Stimulated activated CD8-positive, alpha-beta memory T cell treated with anti-CD3 and anti-CD28 coated beads, Interleukin-12 subunit alpha, Interleukin-12 subunit beta, amount 100 ng/mL, for 1 hour (primary cell): ENCODE measurements at regions not wholly inside any gene's neighbourhood (a gene's known extent, or its start where the extent isn't known, plus 50 kb on each side); places are given as distances from the start of the nearest gene placed in this dataset.
"Not testable (repeated sequence)": the region's sequence is repeated elsewhere in the genome, so short reads cannot be mapped to it uniquely, and the experiment has no call there.

Experiments used
- DNase-seq: peaks from one replicate; pipeline ENCODE4 v3.0.0-alpha.2; 2020; ENCODE audit warnings: low read depth

DNA sequence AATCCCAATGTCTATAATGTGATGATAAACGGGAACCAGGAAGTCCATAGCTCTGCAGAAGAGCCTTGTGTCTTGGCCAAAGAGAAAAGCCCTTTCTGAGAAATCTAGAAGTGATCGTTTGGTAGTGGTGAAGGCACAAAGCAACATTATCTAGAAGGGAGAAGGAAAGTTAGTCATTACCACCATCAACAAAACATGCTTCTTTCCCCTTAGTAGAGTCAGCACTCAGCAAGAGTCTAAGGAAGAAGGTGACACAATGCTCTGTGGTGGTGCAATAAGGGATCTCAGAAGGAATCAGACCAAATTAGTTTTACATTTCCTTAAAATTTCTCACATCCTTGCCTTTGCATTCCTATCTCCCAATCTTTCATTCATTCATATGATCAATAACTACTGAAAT lies 134.4 kb upstream of the PRDX6 start:
- DNase-seq, result no peak

DNA sequence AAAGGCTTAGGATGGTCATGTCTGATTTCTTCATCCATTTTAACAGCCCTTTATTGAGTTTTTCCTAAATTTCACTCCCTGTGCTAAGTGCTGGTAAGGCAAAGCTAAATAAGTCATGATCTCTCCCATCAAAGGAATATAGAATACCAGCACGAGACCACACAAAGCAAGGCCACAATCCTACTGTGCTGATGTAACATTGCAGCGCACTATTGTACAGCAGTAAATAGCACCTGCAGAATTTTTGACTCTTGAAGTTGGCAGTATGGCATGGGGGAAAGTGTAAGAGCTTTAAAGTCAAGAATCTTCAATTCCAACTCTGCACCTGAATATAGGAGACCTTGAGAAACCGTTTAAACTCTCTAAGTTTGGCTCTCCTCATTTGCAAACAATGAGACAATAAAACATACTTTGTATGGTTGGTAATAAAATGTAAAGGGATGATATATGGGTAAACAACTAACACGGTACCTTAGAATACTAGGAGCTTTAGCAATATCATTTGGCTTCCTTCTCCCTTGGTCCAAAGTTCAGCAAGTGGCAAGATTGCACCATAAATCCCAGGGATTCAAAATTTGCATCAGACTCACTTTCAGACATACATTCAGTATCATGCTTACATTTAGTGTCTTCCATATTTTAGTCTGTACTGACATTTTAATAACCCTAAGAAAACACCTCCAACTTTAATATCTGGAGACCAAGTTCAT lies 132.9 kb upstream of the PRDX6 start:
- no peak for DNase-seq

- DNase-seq, result no peak
Observed at GRCh38 chr1:173347282-173347818, 129.8 kb upstream of the PRDX6 start.

DNA sequence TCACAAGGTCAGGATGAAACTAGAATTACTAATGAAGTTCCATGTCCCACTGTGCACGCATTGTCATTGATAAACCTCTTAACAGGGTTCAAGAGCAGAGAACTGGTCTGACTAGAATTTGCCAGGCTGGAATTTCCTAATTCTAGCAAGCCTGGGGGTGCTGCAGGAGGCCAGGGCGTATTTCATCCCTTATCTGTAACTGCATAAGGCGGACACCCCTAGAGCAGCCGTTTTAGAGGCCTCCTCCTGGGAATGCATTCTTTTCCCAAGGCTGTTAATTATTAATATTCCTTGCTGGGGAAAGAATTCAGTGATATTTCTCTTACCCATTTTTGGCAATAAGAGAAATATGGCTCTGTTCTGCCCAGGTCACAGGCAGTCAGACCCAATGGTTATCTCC lies 124.5 kb upstream of the PRDX6 start:
- DNase-seq, result not testable (repeated sequence)

GRCh38 chr1:173353350-173353749 lies 123.8 kb upstream of the PRDX6 start:
- no peak for DNase-seq

DNA sequence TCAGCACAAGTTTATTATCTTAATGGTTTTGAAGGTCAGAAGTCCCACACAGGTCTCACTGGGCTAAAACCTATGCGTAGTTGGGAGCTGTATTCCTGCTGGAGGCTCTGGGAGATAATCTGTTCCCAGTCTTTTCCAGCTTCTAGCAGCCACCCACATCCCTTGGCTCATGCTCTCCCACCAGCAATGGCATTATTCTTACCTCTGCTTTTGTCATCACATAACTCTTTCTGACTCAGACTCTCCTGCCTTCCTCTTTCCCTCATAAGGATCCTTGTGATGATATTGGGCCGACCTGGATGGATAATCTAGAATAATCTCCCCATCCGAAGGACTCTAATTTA lies 122.2 kb upstream of the PRDX6 start:
- DNase-seq, result no peak

DNA sequence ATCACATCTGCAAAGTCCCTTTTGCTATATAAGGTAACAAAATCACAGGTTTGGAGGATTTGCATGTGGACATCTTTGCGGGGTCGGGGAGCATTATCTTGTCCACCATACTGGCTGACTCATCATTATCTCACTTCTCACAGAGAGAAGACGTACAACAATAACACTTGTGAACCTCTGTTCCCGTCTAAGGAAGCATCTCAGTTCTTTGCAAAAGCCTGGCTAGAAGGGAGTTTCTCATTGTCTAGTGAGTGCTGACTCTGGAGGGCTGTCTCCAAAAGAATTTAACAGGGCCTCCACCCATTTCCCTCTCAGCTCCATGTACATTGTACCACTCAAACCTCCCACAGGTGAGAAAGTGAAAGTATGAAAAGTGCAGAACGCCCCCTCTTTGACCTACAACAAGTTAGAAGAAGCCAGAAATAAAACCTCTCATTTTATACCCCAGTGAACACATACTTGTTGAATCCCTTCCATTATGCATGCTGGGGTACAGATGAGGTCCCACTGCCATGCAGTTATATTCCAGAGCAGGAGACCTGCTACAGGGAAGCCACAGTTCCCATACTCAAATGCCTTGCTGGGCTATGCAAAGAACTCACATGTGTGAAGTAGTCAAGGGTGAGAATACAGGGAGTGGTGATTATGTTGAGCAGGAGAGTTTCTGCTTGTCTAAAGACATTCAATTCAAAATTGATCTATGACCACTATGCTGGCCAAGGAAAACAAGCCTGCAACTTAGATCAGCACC lies 121.7 kb upstream of the PRDX6 start:
- no peak for DNase-seq

DNA sequence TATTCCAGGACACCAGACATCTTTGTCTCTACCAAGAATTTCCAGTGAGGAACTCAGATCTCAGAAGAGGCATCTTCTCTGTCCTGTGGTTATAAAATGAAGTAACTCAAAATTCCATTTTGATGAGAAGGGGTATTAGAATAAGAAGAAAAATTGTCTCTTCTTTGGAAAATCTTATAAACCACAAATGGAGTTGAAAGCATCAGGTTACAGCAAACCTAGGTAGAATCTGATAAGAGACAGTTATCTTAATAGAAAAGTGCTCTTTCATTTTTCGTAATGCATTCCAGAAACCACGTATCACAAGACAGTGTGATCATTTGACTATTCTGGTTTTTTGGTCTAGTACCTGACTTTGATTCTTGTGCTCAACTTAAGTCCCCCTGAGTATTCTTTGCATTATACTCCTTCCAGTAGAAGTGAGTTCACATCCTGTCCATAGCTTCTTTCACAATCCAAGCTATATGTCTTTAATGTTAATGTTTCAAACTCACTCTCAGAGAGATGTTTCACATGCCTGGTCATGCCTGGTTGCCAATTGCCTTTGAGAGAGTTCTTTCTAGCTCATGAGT lies 120.9 kb upstream of the PRDX6 start:
- DNase-seq, result no peak

DNA sequence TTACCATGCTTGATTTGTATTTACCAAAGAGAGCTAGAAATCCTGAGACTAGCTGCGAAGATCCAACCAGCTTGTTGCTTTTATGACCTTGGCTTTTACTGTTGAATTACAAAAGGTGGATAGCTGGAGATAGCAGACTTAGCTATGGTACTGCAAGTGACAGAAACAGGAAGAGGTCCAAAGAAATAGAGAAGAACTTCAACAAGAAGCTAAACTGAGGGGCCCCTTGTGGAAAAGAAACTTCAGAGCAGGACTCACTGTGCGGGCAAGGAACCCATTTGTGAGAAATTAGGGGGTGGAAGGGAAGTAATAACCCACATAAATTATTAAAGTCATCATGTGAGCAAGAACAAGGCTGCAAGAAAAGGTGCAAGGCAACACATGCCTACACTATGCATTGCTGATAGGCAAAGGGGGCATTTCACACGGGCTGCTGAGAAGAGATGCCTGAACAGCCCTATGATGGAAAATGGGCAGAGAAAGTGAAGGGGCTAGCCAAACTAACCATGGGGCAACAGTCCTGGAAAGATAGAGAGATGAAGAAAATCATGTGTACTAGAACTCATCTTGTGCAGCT lies 116.6 kb upstream of the PRDX6 start:
- DNase-seq, result no peak

GRCh38 chr1:173362543-173362942 lies 114.6 kb upstream of the PRDX6 start:
- no peak for DNase-seq

- no peak for DNase-seq
Observed at GRCh38 chr1:173364827-173365226, 112.3 kb upstream of the PRDX6 start.

DNA sequence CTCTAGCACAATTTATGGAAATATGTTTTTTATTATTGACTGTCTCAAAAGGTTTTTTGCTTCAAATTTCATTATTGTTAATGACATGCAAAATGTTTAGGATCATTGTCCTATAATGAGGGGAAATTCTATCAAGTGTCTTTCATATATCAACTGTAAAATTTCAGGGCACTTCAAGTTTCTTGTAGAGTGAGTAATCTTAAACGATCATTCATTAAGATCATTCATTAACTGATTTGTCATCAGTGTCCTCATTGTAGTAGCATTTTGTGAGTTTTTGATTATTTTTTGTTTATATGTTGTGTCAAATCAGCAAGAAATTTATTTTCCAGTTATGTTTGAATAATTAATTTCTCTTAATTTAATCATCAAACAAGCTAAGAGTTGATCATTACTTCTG lies 111.8 kb upstream of the PRDX6 start:
- DNase-seq, result no peak

DNA sequence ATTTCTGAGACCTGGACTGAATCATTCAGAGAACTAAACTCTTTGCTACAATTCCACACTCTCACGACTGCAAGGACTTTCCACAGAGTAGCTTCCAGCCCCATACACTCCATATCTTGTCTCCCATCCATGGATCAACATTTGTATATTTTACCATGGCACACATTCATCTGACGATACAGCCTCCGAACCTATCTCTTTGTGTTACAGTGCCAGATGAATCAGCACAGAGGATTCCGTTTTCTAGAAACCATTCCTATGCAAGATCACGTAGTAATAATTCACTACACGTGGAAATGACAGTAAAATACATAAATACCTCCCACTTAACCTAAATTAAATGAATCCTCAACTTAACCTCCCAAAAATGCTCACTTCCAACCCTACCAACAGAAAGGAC lies 110.0 kb upstream of the PRDX6 start:
- DNase-seq, result no peak

DNA sequence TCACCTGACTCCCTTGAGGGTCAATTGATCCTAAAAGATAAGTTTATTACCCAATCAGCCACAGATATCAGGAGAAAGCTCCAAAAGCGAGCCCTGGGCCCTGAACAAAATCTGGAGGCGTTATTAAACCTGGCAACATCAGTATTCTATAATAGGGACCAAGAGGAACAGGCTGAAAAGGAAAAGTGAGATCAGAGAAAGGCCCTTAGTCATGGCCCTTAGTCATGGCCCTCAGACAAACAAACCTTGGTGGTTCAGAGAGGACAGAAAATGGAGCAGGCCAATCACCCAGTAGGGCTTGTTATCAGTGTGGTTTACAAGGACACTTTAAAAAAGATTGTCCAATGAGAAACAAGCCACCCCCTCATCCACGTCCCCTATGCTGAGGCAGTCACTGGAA lies 106.5 kb upstream of the PRDX6 start:
- DNase-seq, result not testable (repeated sequence)

GRCh38 chr1:173376065-173376464 lies 101.1 kb upstream of the PRDX6 start:
- DNase-seq, result not testable (repeated sequence)

DNA sequence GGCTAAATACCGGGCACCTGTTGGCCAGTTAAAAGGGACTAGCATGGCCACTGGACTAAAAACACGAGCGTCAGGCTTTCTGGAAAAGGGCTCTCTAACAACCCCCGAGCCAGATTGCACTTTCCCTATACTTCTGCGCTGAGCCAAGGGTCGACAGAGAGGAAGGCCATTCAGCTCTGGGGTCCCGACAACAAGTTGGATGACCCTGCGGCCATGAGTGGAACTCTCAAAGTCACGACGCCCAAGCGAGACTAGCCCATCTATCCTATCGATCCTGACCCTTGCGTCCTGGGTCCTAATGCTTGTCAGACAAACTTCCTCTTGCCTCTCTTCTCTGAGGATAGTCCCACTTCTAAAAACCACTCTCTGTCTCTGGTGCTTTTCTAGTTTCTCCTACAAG lies 99.9 kb upstream of the PRDX6 start:
- no peak for DNase-seq

GRCh38 chr1:173383351-173383750 lies 93.8 kb upstream of the PRDX6 start:
- no peak for DNase-seq

GRCh38 chr1:173388352-173388751 lies 88.8 kb upstream of the PRDX6 start:
- no peak for DNase-seq

GRCh38 chr1:173392895-173393658 lies 84.1 kb upstream of the PRDX6 start:
- DNase-seq, result no peak

DNA sequence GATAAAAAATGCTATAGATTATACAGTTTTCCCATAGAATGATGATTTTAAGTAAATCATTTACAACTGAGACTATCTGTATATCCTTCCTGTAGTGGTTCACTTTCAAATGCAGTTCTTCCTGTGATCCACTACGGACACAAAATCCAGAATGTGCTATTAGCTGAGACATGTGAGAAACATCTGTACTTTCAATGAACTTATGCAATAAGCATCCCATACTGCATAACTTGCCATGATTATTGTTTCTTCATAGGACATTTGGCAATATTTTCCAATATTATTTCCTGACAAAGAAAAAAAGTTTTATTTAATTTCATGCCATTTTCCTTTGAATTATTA lies 83.5 kb upstream of the PRDX6 start:
- DNase-seq, result no peak

DNA sequence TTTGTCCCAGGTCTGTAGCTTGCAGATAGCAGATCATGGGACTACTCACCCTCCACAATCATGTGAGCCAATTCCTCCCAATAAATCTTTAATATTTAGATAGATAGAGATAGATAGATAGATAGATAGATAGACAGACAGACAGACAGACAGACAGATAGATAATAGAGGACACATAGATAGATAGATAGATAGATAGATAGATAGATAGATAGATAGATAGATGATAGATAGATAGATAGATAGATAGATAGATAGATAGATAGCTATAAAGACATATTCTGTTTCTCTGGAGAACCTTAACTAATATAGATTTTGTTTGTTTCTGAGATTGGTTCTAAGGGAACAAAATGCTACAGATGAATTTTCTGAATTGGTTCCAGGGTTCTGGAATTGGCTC lies 82.3 kb upstream of the PRDX6 start:
- DNase-seq, result not testable (repeated sequence)

GRCh38 chr1:173395762-173396161 lies 81.4 kb upstream of the PRDX6 start:
- no peak for DNase-seq
